Activated B cell treated with CpG ODN at 0.5 μM for 24 hours (primary cell): ENCODE measurements at regions not wholly inside any gene's neighbourhood (a gene's known extent, or its start where the extent isn't known, plus 50 kb on each side); places are given as distances from the start of the nearest gene placed in this dataset.

Experiments used
- ATAC-seq: fragments of 200-7000 bp; cut with Tn5 transposase; one replicate; pipeline ENCODE4 v1.10.0; 2021; ENCODE audit warnings: low read depth, mild to moderate bottlenecking, moderate library complexity
- CTCF ChIA-PET: fragments of 350-600 bp; sonication (Branson Sonifier 250); formaldehyde crosslinking; loops from one replicate; lab custom pipeline; 2021; ENCODE audit warnings: antibody characterized with exemption; lab: Charles Lee
- POLR2A ChIA-PET: fragments of 350-600 bp; sonication (Branson Sonifier 250); formaldehyde crosslinking; loops from one replicate; lab custom pipeline; 2021; ENCODE audit warnings: antibody characterized with exemption; lab: Charles Lee
- DNase-seq: peaks from one replicate; pipeline ENCODE4 v3.0.0; 2022
- H3K27ac Mint-ChIP-seq: one replicate; pipeline ENCODE4 v1.8.0; 2020; ENCODE audit warnings: mixed read lengths
- H3K27me3 Mint-ChIP-seq: one replicate; pipeline ENCODE4 v1.8.0; 2021; ENCODE audit warnings: mixed read lengths
- H3K36me3 Mint-ChIP-seq: one replicate; pipeline ENCODE4 v1.8.0; 2021; ENCODE audit warnings: low read depth, mixed read lengths
- H3K4me1 Mint-ChIP-seq: one replicate; pipeline ENCODE4 v1.8.0; 2021; ENCODE audit warnings: mixed read lengths
- H3K4me3 Mint-ChIP-seq: one replicate; pipeline ENCODE4 v1.8.0; 2020; ENCODE audit warnings: mild to moderate bottlenecking, mixed read lengths
- H3K9me3 Mint-ChIP-seq: one replicate; pipeline ENCODE4 v1.8.0; 2020; ENCODE audit warnings: mixed read lengths
- CTCF ChIP-seq: fragments of 200-600 bp; IDR thresholded peaks from one replicate; pipeline ENCODE4 v1.8.0; 2022; ENCODE audit warnings: antibody characterized with exemption, mild to moderate bottlenecking
- intact Hi-C: fragments of 100-400 bp; cut with micrococcal nuclease; formaldehyde crosslinking; loops from one replicate; pipeline ENCODE4 v1.15.1; 2024

DNA sequence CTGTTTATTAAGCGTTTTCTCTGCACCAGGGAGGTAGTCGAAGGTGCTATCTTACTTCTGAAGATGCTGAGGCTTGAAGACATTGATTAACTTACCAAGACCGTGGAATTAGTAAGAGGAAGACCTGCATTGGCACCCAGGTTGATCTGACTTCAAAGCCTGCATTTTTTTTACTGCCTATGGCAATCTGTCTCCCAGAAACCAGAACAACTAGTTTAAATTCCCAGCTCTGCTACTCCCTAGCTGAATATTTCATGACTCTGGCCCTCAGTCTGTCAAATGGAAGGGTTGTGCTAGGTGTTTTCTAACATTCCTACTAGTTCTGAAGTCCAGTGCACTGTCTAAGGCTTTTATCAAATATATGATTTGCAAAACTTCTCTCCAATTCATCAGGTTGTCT is 52.0 kb upstream of the GRAMD1B start:
- Mint-ChIP-seq H3K27ac (no peak overlapping the region), H3K9me3 (no peaks in the 10 kb centered on the region), H3K4me1 (no peaks in the 10 kb centered on the region), H3K4me3 (no peak overlapping the region), H3K36me3 (no peaks in the 10 kb centered on the region), H3K27me3 (no peaks in the 10 kb centered on the region)
- ATAC-seq: no peak
- CTCF ChIA-PET: no interaction called here
- intact Hi-C loops: no loop called here
- POLR2A ChIA-PET: no interaction called here
- no peak for TF ChIP-seq CTCF
- no peak for DNase-seq

DNA sequence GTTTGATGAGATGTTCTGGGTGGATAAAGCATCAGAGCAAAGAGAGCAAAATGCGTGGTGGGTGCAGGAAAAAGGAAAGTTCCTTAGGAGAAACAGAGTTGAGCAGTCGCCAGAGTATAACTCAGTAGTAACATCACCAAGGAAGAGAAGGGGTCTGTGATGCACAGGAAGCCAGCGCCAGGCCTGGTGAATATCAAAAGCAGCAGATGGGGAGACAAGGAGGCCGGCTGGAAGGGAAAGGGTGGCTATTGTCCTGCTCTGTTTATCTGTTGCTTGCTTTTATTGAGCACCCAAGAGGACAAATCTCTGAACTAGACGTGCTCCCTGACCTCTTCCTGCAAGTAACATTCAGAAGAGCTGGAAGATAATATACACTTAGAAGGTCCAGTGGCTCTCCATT is 52.7 kb upstream of the GRAMD1B start:
- no peaks in the 10 kb centered on the region for H3K4me1 Mint-ChIP-seq

DNA sequence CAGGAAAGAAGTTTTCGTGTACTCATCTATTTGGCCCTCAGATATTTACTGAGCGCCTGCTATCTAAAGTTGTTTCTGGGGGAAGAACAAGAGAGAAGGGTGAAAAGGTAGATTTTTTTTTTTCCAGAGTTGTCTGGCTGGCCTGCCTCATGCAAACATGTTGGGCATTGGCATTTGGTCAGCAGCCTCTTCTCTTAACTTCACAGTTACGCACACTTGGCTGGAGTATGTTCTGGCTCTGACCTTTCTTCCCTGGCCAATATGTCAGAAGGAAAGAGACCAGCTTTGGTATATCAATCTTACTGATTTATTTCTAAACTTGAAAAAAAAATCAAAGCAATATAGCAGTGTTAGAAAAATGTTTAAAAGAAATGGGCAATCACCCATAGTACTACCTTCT is 54.2 kb upstream of the GRAMD1B start:
- H3K9me3 Mint-ChIP-seq: no peaks in the 10 kb centered on the region
- no peaks in the 10 kb centered on the region for H3K36me3 Mint-ChIP-seq
- TF ChIP-seq CTCF: no peak
- intact Hi-C loops: no loop called here
- H3K4me1 Mint-ChIP-seq: no peaks in the 10 kb centered on the region
- ATAC-seq (no peak), DNase-seq (no peak)
- H3K27ac Mint-ChIP-seq: no peak overlapping the region
- ChIA-PET POLR2A (no interaction called here), CTCF (no interaction called here)
- H3K27me3 Mint-ChIP-seq: no peaks in the 10 kb centered on the region
- H3K4me3 Mint-ChIP-seq: no peak overlapping the region

More for the DNA sequence above, 52.7 kb upstream of the GRAMD1B start:
- ChIA-PET CTCF (no interaction called here), POLR2A (no interaction called here)
- no peak for TF ChIP-seq CTCF
- H3K9me3 Mint-ChIP-seq: no peaks in the 10 kb centered on the region
- H3K27ac Mint-ChIP-seq: no peak overlapping the region
- H3K36me3 Mint-ChIP-seq: no peaks in the 10 kb centered on the region
- DNase-seq (no peak), ATAC-seq (no peak)
- intact Hi-C loops: no loop called here
- no peaks in the 10 kb centered on the region for H3K27me3 Mint-ChIP-seq
- H3K4me3 Mint-ChIP-seq: no peak overlapping the region

GRCh38 chr11:123374622-123374968 is 55.5 kb upstream of the GRAMD1B start:
- no peak overlapping the region for H3K4me3 Mint-ChIP-seq
- no peak for TF ChIP-seq CTCF
- no peaks in the 10 kb centered on the region for H3K9me3 Mint-ChIP-seq
- no peak overlapping the region for H3K27ac Mint-ChIP-seq
- H3K36me3 Mint-ChIP-seq: no peaks in the 10 kb centered on the region
- H3K4me1 Mint-ChIP-seq: no peaks in the 10 kb centered on the region
- DNase-seq: no peak
- CTCF ChIA-PET: no interaction called here
- H3K27me3 Mint-ChIP-seq: no peaks in the 10 kb centered on the region
- intact Hi-C loops: no loop called here
- ATAC-seq: no peak
- POLR2A ChIA-PET: no interaction called here

DNA sequence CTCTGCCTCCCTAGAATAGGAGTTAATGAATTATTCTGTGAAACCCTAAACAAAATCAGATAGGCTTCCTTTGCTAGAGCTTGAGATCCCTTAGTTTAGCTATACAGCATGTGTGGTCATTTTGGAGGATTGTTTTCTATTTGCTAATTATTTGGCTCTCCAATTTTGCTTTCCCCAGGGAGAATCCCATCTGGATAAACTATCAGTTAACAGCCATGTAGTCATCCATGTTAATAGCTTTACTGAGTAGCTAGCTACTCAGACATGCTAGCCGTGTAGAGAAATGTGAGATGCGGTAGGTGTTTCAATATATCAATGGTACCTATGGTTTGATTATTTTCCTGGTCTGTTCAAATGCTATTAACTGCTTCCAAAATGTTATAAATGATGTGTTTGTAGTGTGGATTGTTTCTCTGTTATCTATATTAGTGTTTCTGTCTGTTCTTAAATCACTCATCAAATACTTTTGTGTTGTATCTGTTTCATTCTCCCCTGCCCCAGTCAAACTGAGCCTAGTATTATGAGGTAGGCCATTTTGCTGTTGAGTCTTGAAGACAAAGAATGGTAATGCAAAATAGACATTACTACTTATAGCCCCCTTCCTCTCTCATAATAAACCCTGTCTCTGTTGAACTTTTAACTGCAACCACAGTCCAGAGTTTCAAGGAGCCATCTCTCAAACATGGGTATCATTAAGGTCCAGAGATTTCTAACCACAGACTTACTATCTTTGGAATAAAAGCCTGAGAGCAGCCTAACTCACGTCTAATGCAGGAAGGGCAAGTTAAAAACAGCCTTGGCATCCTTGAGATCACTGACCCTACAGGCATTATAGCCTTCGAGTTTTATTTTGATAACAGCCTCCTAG is 56.1 kb upstream of the GRAMD1B start:
- Mint-ChIP-seq H3K9me3 (no peaks in the 10 kb centered on the region), H3K27ac (no peak overlapping the region), H3K4me3 (no peak overlapping the region), H3K27me3 (no peaks in the 10 kb centered on the region), H3K4me1 (no peaks in the 10 kb centered on the region), H3K36me3 (no peaks in the 10 kb centered on the region)
- TF ChIP-seq CTCF: no peak
- intact Hi-C loops: no loop called here
- CTCF ChIA-PET: no interaction called here
- POLR2A ChIA-PET: no interaction called here
- ATAC-seq (no peak), DNase-seq (no peak)
